ENCODE measurements at regions not wholly inside any gene's neighbourhood (a gene's known extent, or its start where the extent isn't known, plus 50 kb on each side); places are given as distances from the start of the nearest gene placed in this dataset.

- Histone ChIP-seq H3F3A (ENCODE audit: insufficient read depth, low read length) (no peaks in the 10 kb centered on the region), H3K9me3 (replicated peaks; ENCODE audit: insufficient read depth, low read length) (no peaks in the 10 kb centered on the region), H3K79me2 (ENCODE audit: low read length) (no peaks in the 10 kb centered on the region), H3K27me3 (replicated peaks; ENCODE audit: insufficient read depth, low read length) (no peaks in the 10 kb centered on the region), H3K4me1 (ENCODE audit: low read length) (no peaks in the 10 kb centered on the region), H3K36me3 (replicated peaks; ENCODE audit: insufficient read depth, low read length) (no peaks in the 10 kb centered on the region), H2AFZ (ENCODE audit: low read length) (no peak overlapping the region), H3K4me2 (ENCODE audit: low read depth, low read length) (no peak overlapping the region), H3K9ac (ENCODE audit: low read length) (no peak overlapping the region), H3K4me3 (ENCODE audit: low read length) (no peak overlapping the region), H4K20me1 (ENCODE audit: insufficient read depth, low read length) (no peaks in the 10 kb centered on the region), H3K27ac (ENCODE audit: low read length) (no peak overlapping the region), H3K9me2 (replicated peaks; ENCODE audit: insufficient read depth, low read length) (no peaks in the 10 kb centered on the region)
- DNase-seq, result no peak
- TF ChIP-seq EZH2 (optimal IDR thresholded peaks at IDR 0.05; ENCODE audit: low read depth, low read length) (no peak), EZH2phosphoT487 (IDR thresholded peaks at IDR 0.05; ENCODE audit: low read length) (no peak), CTCF (IDR thresholded peaks at IDR 0.05; ENCODE audit: low read length) (no peak)
Observed at GRCh38 chr4:66489783-66490452, 819.6 kb upstream of the EPHA5 start.

- H3K9me3 ChIP-seq (replicated peaks; ENCODE audit: insufficient read depth, low read length), result no peaks in the 10 kb centered on the region
- no peak overlapping the region for H3K9ac ChIP-seq (ENCODE audit: low read length)
- no peak overlapping the region for H3K4me3 ChIP-seq (ENCODE audit: low read length)
- no peak overlapping the region for H2AFZ ChIP-seq (ENCODE audit: low read length)
- DNase-seq, result no peak
- no peaks in the 10 kb centered on the region for H3K36me3 ChIP-seq (replicated peaks; ENCODE audit: insufficient read depth, low read length)
- H3K4me1 ChIP-seq (ENCODE audit: low read length), result no peaks in the 10 kb centered on the region
- H3F3A ChIP-seq (ENCODE audit: insufficient read depth, low read length), result no peaks in the 10 kb centered on the region
- H3K79me2 ChIP-seq (ENCODE audit: low read length), result no peaks in the 10 kb centered on the region
- H3K27me3 ChIP-seq (replicated peaks; ENCODE audit: insufficient read depth, low read length), result no peaks in the 10 kb centered on the region
- TF ChIP-seq EZH2phosphoT487 (IDR thresholded peaks at IDR 0.05; ENCODE audit: low read length), result no peak
- TF ChIP-seq CTCF (IDR thresholded peaks at IDR 0.05; ENCODE audit: low read length), result no peak
- no peak for TF ChIP-seq EZH2 (optimal IDR thresholded peaks at IDR 0.05; ENCODE audit: low read depth, low read length)
- H3K9me2 ChIP-seq (replicated peaks; ENCODE audit: insufficient read depth, low read length), result no peaks in the 10 kb centered on the region
- H4K20me1 ChIP-seq (ENCODE audit: insufficient read depth, low read length), result no peaks in the 10 kb centered on the region
- H3K4me2 ChIP-seq (ENCODE audit: low read depth, low read length), result no peak overlapping the region
- no peak overlapping the region for H3K27ac ChIP-seq (ENCODE audit: low read length)
Observed at GRCh38 chr4:66489370-66489769, 819.1 kb upstream of the EPHA5 start.

GRCh38 chr4:66486068-66486467 is 815.8 kb upstream of the EPHA5 start:
- no peak for DNase-seq
- Histone ChIP-seq H3F3A (ENCODE audit: insufficient read depth, low read length) (no peaks in the 10 kb centered on the region), H3K79me2 (ENCODE audit: low read length) (no peaks in the 10 kb centered on the region), H3K4me1 (ENCODE audit: low read length) (no peaks in the 10 kb centered on the region), H3K9ac (ENCODE audit: low read length) (no peak overlapping the region), H3K9me2 (replicated peaks; ENCODE audit: insufficient read depth, low read length) (no peaks in the 10 kb centered on the region), H3K4me3 (ENCODE audit: low read length) (no peak overlapping the region), H4K20me1 (ENCODE audit: insufficient read depth, low read length) (no peaks in the 10 kb centered on the region), H3K27ac (ENCODE audit: low read length) (no peak overlapping the region), H3K4me2 (ENCODE audit: low read depth, low read length) (no peak overlapping the region), H3K36me3 (replicated peaks; ENCODE audit: insufficient read depth, low read length) (no peaks in the 10 kb centered on the region), H3K9me3 (replicated peaks; ENCODE audit: insufficient read depth, low read length) (no peaks in the 10 kb centered on the region), H2AFZ (ENCODE audit: low read length) (no peak overlapping the region), H3K27me3 (replicated peaks; ENCODE audit: insufficient read depth, low read length) (no peaks in the 10 kb centered on the region)
- TF ChIP-seq EZH2 (optimal IDR thresholded peaks at IDR 0.05; ENCODE audit: low read depth, low read length), result no peak
- TF ChIP-seq CTCF (IDR thresholded peaks at IDR 0.05; ENCODE audit: low read length), result no peak

All from MM.1S (cell line).